ENCODE measurements at regions not wholly inside any gene's neighbourhood (a gene's known extent, or its start where the extent isn't known, plus 50 kb on each side); places are given as distances from the start of the nearest gene placed in this dataset.

GRCh38 chr5:14922456-14922855, 50.9 kb upstream of the ANKH start:
- DNase-seq = no peak

More at GRCh38 chr5:14922456-14922855, 50.9 kb upstream of the ANKH start:
- TF ChIP-seq POLR2A (IDR thresholded peaks at IDR 0.05; ENCODE audit: low read length) (no peak), GATA1 (IDR thresholded peaks at IDR 0.05; ENCODE audit: low read depth, low read length) (no peak)
